CD4-positive, alpha-beta T cell treated with Interleukin-2 at 100 ng/mL for 4 hours (primary cell): ENCODE measurements at regions not wholly inside any gene's neighbourhood (a gene's known extent, or its start where the extent isn't known, plus 50 kb on each side); places are given as distances from the start of the nearest gene placed in this dataset.
"Not testable (repeated sequence)": the region's sequence is repeated elsewhere in the genome, so short reads cannot be mapped to it uniquely, and the experiment has no call there.

ENCODE experiments used
- DNase-seq: peaks from one replicate; pipeline ENCODE4 v3.0.0-alpha.2; 2020; ENCODE audit warnings: low spot score

GRCh38 chr1:228546541-228547463 is 59.6 kb downstream of the RNF187 start:
- no peak for DNase-seq

- DNase-seq = no peak
Observed at GRCh38 chr1:228547464-228547792, 60.2 kb downstream of the RNF187 start.

- DNase-seq = no peak
Observed at GRCh38 chr1:228548788-228549187, 61.6 kb downstream of the RNF187 start.

- DNase-seq = no peak
Observed at GRCh38 chr1:228552596-228553176, 65.5 kb downstream of the RNF187 start.

GRCh38 chr1:228554107-228554506 is 66.9 kb downstream of the RNF187 start:
- DNase-seq = no peak

- peak; percentile 41 for DNase-seq
Observed at GRCh38 chr1:228555074-228555994, 68.2 kb downstream of the RNF187 start.

- DNase-seq = not testable (repeated sequence)
Observed at GRCh38 chr1:228556634-228557430, 69.7 kb downstream of the RNF187 start.
